CD1c-positive myeloid dendritic cell (primary cell): ENCODE measurements at regions not wholly inside any gene's neighbourhood (a gene's known extent, or its start where the extent isn't known, plus 50 kb on each side); places are given as distances from the start of the nearest gene placed in this dataset.

ENCODE experiments used
- DNase-seq: peaks from one replicate; pipeline ENCODE4 v3.0.0-alpha.2; 2016; ENCODE audit errors: extremely low spot score

DNA sequence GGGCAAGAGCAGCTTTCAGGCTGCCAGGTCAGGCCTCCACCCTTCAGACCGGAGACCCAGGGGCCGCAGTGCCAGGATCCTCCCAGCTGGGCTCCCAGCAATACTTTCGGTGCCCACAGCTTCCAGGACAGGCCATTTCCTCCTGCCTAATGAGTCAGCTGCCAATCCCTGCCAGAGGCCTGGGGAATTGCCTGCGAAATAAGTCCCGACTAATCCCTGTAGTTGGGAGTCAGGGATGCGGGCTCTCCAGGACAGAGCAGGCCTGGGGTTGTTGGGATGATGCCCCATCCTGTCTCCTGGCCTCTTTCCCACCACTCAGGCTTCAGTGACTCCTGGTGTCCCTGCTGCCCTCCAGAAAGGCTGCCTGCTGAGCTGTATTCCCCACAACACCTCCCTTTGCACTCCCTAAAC lies 143.5 kb upstream of the UNC5B start:
- no peak for DNase-seq

DNA sequence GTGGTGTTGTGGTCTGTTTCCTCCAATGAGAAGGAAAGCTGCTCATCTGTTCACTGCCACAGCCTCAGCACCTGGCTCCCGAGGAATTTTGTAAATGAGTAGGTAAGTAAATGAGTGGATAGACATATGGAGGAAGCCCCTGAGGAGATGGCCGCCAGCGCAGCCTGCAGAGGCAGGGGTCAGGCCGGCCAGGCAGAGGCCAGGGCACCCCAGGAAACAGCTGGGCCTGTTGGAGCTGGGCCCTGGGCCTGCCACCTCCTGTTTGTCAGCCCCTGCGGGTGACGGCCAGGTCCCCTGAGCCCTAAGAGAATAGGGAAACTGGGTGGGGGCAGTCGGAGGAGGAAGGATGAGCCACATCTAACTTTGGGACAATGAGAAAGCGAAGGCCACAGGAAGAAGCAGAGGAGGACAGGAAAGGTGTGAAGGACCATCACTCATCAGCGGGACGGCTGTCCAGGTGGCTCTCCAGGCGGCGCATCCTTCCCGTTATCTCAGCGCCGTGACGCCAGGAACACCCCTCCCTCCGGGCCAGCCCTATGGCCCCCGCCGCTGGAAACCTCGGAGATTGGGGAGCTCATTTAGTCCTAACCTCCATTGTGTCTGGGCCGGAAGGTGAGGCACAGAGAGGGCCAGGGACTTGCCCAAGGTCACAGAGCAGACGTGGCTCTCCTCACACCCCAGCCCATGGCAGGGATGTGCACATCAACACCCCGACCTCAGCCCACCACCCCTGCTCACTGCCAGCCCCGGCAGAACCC lies 142.3 kb upstream of the UNC5B start:
- no peak for DNase-seq

DNA sequence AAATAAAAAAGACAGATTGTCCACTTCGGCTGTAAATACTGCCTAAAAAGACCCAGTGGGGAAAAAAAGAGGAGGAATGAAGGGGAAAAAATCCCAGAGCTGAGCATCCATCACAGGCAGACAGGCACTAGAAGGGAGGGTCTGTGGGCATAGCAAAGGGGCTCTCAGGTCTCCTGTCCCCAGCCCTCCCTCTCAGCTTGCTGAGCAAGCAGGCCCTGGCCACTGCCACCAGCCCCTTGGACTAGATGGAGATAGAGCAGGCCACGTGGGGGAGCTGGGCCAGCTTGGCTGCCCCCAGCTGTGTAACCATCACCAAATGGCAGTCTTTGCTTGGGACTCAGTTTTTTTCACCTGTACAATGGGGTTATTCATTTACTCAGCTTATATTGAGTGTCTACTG lies 141.6 kb upstream of the UNC5B start:
- DNase-seq: no peak

DNA sequence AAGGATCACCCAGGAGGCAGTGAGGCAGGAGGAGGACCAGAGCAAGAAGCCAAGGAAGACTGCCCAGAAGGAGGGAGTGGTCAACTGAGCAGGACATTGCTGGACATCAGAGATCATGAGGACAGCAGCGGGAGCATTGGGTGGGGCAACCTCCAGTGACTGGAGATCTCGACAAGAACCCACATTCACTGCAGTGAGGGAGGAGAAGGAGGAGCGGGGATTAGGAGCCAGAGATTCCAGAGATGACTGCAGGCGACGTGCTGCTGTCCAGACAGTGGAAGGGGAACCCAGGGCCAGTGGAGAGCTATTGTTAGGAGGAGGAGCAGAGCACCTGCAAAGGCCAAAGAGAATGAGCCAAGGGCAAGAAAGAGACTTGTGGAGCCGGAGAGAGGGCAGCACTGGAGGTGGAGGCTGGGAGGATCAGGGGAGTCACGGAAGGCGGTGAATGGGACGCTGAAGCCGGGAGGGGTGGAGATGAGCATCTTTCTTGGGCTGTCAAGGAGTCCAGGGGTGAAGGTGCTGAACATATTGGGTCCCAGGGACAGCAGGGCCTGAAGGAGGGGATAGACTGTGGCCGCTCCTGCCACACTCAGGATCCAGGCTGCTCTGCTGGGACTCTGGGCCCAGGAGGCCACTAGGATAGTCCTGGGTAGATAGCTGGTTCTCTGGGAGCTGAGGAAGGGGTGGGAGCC lies 140.1 kb upstream of the UNC5B start:
- DNase-seq: no peak

DNA sequence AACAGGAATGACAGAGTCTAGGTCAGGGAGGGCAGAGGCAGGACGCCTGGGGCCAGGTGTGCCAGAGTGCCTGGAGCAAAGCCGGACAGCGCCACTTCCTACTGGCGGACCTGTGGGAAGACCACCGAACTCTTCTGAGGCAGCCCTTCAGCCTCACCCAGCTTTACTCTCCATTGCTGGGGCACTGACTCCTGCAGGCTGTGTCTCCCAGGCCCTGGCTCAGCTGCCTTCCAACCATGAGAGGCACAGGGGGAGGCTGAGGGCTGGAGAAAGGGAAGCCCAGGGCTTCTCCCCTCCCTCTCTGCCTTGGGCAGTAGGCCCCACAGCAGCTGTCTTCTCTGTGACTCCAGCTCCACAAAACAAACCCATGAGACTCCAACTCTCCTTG lies 139.6 kb upstream of the UNC5B start:
- DNase-seq: no peak

DNA sequence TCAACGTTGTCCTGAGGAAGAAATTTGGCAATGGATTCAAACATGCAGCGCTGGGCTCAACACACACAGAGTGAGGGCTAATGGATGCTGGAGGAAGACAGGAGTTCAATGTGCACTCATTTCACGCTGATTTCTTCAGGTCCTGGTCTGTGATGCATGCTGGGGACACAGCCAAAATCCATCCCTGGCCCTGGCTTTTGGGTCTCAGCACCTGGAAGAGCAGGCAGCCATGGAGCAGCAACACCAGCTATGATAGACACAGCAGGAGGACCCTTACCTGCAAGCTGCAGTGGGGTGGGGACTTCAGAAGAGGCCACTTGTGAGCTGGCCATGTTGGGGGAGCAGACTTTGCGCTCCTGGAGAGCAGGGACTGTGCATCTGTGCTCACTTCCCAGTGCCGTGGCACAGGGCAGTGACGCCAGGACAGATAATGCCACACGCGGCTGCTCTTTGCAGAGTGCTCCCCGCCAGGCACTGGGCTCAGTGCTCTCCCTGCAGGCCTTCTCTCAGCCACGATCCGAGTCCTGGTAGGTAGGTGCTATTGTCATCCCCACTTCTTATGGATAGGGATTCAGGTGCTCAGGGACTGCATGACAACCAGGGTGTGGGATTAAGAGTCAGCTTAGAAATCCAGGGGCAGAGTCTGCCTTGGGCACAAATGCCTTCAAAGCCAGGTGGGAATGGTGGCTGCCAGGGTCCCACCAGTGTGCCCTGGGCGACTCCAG lies 138.8 kb upstream of the UNC5B start:
- DNase-seq: no peak

DNA sequence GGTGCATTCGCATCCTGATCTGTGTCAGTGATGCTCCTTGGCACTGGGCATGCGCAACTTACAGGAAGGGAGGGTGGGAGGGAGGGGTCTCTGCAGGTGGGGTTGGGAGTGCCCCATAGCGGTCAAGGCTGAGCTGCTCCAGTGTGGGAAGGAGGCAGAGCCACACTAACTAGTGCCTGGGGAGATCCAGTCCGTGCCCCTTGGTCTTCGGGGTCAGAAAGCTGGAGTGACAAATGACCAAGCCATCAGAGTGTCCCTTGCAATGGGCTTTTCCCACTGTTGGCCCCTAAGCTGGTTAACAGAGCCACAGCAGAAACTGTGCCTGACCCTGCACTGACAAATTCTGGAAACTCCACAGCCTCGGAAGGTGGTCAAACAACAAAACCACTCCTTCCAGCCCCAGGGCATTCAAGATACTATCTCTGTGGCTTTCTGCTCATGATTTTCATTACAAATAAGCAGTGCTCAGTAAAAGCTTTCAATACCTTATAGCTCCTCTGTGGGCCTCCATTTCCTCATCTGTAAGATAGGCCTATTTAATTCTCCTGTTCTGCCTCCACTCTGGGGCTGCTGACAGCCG lies 138.1 kb upstream of the UNC5B start:
- no peak for DNase-seq

DNA sequence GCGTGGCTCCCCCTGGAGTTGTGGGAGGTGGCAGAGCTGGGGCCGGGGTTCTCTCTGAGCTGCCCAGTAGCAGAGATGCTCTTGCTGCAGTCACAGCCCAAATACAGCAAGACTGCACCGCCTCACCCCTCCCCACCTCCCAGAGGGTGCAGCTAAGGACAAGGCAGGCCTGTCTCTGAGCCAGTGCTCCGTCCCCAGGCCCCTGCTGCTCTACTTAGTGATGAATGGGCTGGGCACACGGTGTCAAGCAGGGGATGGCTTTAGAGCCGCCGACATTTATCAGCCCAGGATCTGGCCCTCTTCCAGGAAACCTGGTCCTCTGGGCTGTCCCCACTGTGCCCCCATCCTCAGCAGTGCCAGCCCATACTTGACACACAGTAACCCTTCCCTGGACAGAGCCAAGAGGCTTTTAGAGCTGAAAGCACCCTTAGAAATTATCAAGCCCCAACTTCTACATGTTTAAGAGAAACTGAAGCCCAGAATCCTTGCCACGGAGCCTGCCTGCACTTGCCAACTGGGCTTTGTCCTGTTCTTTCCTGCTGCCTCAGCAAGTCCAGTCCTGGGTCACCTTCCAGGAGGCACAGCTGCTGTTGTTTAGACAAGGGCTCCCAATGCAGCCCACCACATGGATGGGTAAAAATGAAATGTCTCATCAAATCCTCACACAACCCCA lies 137.1 kb upstream of the UNC5B start:
- DNase-seq: no peak

DNA sequence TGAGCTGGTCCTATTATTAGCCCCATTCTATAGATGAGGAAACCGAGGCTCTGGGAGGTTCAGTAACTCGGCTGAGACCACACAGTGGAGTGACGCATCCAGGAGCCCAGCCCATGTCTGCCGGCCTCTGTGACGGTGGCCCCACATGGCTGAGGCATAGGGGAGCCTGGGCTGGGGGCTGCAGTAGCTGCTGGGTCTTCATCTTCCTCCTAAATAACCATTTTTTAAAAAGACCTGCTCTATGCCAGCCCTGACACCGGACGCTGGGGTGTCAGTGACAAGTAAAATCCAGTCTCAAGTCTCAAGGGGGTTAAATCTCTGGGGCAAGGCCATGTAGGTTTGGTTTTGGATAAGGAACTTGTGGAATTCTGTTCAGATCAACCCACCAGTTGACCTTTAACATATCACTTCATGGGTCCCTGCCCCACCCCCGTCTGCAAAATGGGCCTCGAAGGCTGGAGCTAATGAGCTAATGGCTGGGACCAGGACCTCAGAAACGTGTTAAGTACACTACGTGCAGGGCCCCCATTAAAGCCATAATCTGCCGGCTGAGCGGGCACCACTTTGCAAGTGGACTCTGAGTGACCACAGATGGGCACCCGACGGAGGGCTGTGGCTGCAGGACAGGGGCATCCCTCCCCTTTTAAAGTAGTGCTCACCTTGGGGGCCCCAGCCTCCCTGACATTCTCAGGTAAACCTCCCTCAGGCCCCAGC lies 136.5 kb upstream of the UNC5B start:
- DNase-seq: no peak

DNA sequence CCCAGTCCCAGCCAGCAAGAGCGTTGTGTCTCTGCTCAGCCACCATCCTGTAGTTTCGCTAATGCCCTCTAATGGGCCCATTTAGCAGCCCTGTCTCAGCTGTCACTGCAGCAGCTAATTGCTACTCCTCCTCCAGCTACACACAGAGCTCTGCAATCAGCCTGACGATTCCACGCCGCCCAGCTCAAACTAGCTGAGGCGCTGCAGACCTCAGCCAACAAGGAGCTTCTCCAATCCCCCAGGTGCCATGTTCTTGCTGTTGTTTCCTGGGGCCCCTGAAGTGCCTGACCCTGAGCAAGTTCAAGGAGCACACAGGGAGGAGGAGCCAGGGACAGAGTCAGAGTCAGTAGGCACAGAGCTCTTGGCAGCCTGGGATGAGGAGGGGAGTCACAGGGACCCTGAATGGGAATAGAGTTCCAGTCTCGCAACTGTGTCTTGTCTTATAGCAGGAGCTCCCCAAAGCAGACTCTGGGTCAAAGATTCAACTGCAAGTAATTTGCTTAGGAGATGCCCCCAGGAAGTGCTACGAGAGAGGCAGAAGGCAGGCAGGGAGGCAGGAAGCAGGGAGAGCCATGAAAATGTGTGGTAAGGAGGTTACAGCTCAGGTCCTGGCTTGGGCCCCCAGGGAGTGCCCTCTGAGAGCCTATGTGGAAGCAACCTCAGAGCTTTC lies 135.8 kb upstream of the UNC5B start:
- no peak for DNase-seq

DNA sequence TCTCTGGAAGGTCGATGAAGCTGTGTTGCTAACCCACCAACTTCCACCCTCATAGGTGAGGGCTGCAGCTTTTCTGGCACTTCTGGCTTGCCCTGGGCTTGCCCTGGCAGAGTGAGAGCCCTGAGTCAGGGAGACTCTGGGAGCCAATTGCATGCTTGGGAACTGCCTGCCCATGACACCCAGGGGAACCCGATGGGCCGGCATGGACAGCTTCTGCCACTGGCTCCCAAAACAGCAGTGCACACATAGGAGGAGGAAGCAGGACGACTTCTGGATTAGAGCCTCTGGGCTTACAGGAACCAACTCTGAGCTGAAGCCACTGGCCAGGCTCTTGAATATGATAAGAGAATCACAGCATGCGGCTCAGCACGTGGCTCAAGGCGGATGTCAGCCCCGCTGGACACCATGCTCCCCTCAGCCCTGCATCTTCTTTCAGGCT lies 135.2 kb upstream of the UNC5B start:
- DNase-seq: no peak

DNA sequence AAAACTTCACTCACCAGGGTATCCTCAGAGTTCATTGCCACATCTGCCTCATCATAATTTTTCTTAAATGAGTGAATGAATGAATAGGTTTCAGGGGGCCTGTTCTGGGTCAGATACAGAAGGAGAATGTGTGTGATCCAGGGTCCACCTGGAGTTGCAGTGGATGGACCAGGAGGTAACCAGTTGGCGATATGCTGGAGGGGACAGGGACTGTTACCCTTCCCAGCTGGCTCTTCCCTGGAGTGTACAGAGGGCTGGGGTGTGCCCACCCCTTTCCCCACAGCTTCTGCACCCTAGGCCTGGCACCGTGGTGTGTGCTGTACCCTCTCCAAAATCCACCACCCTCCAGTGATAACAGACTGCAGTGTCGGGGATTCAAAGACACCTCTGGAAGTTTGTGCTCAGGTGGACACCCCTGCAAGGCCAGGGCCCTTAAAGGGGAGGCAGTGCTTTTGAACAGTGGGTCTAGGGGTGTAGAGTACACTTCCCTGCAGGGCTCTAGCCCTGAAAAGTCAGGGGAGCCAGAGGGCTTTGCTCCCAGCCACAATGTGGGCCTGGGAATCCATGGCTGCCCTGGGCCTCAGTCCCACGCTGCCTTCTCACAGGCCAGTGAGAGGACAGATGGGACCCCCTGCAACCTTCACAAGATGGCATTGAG lies 134.4 kb upstream of the UNC5B start:
- no peak for DNase-seq

DNA sequence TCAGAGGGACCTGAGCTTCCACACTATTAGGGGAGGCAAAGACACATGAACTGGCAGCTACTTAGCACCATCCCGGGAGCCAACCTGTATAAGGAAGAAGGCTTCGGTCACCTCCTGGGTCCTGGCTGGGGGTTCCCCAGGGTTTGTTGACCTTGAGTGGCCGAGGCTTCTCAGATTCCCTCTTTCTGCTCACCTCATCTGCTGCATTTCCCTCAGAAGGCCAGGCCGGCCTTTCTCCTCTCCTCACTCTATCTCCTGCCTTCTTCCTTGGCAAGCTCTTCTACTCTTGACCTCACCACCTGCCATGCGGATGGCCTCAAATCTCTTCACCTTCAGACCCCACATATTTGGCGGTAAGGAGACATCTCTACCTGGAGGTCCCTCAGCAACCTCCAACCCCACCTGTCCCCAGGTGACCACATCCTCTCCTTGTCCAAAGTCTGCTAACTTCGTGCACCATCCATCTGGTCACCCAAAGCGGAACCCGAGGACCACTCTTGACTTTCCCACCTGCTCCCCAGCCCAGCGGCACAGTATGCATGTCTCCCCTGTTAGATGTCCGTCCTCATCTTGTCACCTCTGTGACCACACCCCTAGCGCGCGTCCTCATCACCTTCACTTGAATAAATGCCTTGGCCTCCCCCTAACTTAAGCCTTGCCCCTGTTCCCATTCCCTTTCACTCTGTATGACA lies 133.8 kb upstream of the UNC5B start:
- DNase-seq: no peak

DNA sequence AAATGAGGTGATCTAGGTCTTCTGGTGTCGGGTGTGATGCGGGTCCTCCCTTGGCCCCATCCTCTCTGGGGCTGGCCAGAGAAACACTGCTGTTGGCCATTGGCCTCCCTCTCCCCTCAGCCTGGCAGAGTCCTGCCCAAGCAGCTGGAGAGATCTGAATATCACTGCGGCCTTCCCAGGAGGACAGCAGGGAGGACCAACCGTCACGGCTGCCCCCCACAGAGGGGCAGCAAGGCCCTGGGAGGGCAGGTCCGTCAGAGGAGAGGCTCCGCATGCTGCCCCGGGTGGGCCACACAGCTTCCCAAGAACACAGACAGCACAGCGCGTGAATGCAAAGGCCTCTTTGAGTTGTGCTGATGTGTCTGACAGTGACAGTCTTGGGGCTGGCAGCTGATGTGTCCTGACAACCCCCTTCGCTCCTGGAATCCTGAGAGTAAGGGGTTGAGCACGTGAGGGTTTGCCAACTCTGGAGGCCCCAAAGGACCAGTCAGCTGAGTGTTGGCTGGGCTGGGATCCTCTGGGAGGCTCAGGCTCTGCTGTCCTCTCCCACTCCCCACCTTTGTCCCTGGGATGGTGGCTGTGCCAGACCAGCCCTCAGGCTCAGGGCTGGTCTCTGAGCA lies 132.5 kb upstream of the UNC5B start:
- DNase-seq: no peak

DNA sequence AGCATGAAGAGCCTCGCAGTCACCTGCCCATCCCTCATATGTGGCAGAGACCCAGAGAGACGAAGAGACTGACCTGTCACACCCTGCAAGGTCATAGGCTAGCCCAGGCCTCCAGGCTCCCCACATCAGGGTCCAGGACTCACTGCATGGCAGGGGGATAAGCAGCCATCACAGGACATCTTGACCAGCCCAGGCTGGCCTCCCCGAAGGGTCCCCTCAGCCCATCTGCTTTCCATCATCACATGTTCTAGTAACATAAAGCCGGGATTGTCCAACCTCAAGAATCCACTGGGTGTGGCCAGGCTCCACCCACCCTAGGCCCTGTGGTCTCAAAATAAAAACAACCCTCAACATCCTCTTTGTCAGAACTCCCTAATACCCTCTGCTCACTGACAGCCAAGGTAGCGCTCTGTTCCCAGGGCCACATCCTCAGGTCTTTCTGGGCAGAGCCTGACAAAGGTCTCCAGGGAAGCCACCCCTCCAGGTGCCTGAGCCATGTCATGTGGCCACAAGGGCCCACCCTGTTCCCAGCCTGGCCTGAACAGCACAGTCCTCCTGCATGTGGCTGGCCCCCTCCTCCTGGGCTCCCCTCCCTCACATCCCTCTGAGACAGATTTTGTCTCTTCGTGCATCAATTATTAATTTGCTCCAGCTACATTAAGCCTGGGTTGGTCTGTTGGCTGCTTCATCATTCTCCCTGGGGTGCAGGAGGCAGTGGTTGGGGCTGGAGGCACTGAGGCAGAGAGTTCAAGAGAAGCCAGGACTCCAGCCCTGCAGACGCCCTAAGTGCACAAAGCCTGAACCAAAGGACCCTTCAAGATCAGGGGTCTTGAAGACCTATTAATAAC lies 131.8 kb upstream of the UNC5B start:
- no peak for DNase-seq

DNA sequence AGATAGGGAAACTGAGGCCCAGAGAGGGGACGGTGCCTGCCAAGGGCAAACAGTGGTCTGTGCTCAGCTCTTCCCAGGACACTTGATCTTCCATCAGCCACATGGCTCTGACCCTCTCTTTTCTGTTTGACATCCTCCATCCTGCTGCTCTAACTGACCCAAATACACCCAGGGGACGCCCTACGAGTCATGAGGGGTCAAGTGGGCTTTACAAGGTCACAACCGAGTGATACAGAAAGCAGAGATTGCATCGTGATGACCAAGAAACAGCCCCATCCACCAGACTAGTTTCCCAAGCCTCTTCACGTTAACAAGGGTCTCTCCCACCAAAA lies 131.2 kb upstream of the UNC5B start:
- DNase-seq: no peak

DNA sequence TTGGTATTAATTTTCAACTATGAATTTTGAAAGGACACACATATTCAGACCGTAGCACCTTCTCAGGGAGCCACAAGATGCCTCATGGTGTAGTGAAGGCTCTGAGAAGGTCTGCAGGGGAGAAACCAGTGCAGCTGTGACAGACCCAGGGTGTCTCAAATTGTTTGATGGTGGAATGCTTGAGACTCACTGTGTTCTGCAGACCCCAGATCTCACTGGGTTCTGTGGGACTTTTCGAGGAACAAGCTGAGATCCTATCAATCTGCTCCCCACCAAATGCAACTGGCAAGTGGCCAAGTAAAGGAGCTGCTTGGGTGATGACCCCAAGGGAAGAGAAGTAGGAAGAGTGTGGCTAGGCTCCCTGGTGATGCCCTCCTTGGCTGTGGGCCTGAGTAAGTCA lies 130.5 kb upstream of the UNC5B start:
- no peak for DNase-seq

DNA sequence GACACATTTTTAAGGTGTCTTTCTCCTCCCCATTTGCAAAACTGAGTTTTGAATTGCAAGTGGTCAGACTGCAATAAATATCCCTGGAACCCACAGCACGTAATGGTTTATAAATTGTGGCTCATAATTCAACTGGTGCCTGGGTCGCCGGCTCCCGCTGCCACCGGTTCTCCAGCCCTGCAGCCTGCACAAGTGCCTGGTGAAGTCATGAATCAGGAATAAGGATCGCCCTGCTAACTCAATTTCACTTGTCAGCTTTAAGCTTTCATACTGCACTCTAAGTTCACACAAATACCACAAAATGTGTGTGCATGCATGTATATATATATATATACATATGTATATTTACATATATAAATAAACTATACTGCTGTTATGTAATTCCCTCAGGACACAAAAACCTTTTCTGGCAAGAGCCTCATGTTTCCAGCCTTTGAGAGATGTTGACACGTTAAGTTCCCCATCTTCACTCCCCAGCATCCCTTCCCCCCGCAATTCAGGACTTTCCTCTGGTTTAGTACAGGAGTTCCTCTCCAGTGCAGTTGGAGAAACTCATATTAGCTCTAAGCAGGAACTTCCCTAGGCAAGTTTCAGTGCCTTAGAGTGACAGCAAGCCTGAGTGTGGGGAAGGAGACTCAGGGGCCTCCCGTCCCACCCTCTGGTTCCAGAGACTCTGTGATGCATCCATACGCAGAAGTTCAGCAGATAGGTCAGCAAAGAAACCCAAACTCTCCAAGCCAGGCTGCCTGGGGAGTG lies 129.2 kb upstream of the UNC5B start:
- peak; percentile 69 for DNase-seq
